Skin of body (tissue), 1 donor: ENCODE measurements at regions not wholly inside any gene's neighbourhood (a gene's known extent, or its start where the extent isn't known, plus 50 kb on each side); places are given as distances from the start of the nearest gene placed in this dataset.

Source experiments
- DNase-seq: peaks from one replicate; lab custom pipeline; 2025; lab: John Stamatoyannopoulos, UW

GRCh38 chr5:174409070-174409469 is 315.3 kb upstream of the MSX2 start:
- no peak for DNase-seq

GRCh38 chr5:174409971-174410370 is 314.4 kb upstream of the MSX2 start:
- no peak for DNase-seq

- DNase-seq, result no peak
Observed at GRCh38 chr5:174410716-174411478, 313.5 kb upstream of the MSX2 start.

- DNase-seq, result no peak
Observed at GRCh38 chr5:174411479-174411819, 312.9 kb upstream of the MSX2 start.

- DNase-seq, result no peak
Observed at GRCh38 chr5:174412374-174412773, 312.0 kb upstream of the MSX2 start.

- DNase-seq, result no peak
Observed at GRCh38 chr5:174412941-174413340, 311.4 kb upstream of the MSX2 start.

- no peak for DNase-seq
Observed at GRCh38 chr5:174413567-174414314, 310.6 kb upstream of the MSX2 start.

GRCh38 chr5:174414315-174414710 is 310.1 kb upstream of the MSX2 start:
- no peak for DNase-seq

- DNase-seq, result no peak
Observed at GRCh38 chr5:174418809-174419539, 305.4 kb upstream of the MSX2 start.

- peak; percentile 79 for DNase-seq
Observed at GRCh38 chr5:174419540-174420132, 304.7 kb upstream of the MSX2 start.

GRCh38 chr5:174420651-174421407 is 303.6 kb upstream of the MSX2 start:
- no peak for DNase-seq

GRCh38 chr5:174421408-174421805 is 303.0 kb upstream of the MSX2 start:
- no peak for DNase-seq

- DNase-seq, result no peak
Observed at GRCh38 chr5:174423558-174423957, 300.8 kb upstream of the MSX2 start.

- DNase-seq, result no peak
Observed at GRCh38 chr5:174424219-174425053, 299.9 kb upstream of the MSX2 start.

- no peak for DNase-seq
Observed at GRCh38 chr5:174425271-174425963, 299.0 kb upstream of the MSX2 start.

- DNase-seq, result no peak
Observed at GRCh38 chr5:174425964-174426290, 298.5 kb upstream of the MSX2 start.

- DNase-seq, result no peak
Observed at GRCh38 chr5:174426388-174426787, 298.0 kb upstream of the MSX2 start.

- no peak for DNase-seq
Observed at GRCh38 chr5:174426851-174427250, 297.5 kb upstream of the MSX2 start.

GRCh38 chr5:174427304-174427703 is 297.1 kb upstream of the MSX2 start:
- no peak for DNase-seq

GRCh38 chr5:174428895-174429294 is 295.5 kb upstream of the MSX2 start:
- no peak for DNase-seq
